Suprapubic skin (tissue), 4 donors: ENCODE measurements at regions not wholly inside any gene's neighbourhood (a gene's known extent, or its start where the extent isn't known, plus 50 kb on each side); places are given as distances from the start of the nearest gene placed in this dataset.

Experiments
- EP300 ChIP-seq: sonication (generic); formaldehyde crosslinking; IDR thresholded peaks from one replicate; pipeline ENCODE4 v1.6.1; 2017; ENCODE audit warnings: antibody characterized with exemption
- POLR2A ChIP-seq, 2 donors: fragments of 450-650 bp; IDR thresholded peaks; one replicate each; pipeline ENCODE4 v1.6.1; 2017; ENCODE audit warnings: antibody characterized with exemption in 2 of 2, mild to moderate bottlenecking in 2 of 2, moderate library complexity in 2 of 2
- POLR2AphosphoS5 ChIP-seq, 3 donors: sonication (generic); formaldehyde crosslinking; IDR thresholded peaks; one replicate each; pipeline ENCODE4 v1.6.1; 2017; ENCODE audit warnings: antibody characterized with exemption in 3 of 3
- TF ChIP-seq, protein P1 (sequence below), 2 donors: fragments of 200-600 bp in 1 of 2; fragments of 450-650 bp in 1 of 2; sonication (generic) in 1 of 2; IDR thresholded peaks; one replicate each; pipeline ENCODE4 v1.5.1; 2016 to 2019; ENCODE audit warnings: antibody characterized with exemption in 2 of 2, mild to moderate bottlenecking in 1 of 2, moderate library complexity in 1 of 2

DNA sequence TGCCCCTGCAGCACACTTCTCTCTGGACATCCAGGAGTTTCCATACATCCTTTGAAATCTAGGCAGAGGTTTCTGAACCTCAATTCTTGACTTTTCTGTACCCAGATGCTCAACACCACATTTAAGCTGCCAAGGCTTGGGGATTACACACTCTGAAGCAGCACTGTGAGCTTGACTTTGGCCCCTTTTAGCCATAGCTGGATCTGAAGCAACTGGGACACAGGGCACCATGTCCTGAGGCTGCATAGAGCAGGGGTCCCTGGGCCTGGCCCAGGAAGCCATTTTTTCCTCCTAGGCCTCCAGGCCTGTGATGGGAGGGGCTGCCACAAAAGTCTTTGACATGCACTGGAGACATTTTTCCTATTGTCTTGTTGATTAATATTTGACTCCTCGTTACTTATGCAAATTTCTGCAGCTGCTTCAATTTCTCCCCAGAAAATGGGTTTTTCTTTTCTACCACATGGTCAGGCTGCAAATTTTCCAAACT is 694.0 kb downstream of the DIPK2A start:
- no peak for TF ChIP-seq POLR2A (IDR thresholded peaks at IDR 0.05)
- TF ChIP-seq, protein P1, sequence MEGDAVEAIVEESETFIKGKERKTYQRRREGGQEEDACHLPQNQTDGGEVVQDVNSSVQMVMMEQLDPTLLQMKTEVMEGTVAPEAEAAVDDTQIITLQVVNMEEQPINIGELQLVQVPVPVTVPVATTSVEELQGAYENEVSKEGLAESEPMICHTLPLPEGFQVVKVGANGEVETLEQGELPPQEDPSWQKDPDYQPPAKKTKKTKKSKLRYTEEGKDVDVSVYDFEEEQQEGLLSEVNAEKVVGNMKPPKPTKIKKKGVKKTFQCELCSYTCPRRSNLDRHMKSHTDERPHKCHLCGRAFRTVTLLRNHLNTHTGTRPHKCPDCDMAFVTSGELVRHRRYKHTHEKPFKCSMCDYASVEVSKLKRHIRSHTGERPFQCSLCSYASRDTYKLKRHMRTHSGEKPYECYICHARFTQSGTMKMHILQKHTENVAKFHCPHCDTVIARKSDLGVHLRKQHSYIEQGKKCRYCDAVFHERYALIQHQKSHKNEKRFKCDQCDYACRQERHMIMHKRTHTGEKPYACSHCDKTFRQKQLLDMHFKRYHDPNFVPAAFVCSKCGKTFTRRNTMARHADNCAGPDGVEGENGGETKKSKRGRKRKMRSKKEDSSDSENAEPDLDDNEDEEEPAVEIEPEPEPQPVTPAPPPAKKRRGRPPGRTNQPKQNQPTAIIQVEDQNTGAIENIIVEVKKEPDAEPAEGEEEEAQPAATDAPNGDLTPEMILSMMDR (IDR thresholded peaks at IDR 0.05), result no peak
- no peak for TF ChIP-seq POLR2AphosphoS5 (IDR thresholded peaks at IDR 0.05)
- TF ChIP-seq EP300, result no peak
